BJ (cell line): ENCODE measurements at regions not wholly inside any gene's neighbourhood (a gene's known extent, or its start where the extent isn't known, plus 50 kb on each side); places are given as distances from the start of the nearest gene placed in this dataset.

Experiments used
- CTCF ChIA-PET: fragments of 350-600 bp; formaldehyde crosslinking; extraction: SDS; loops from one replicate; lab custom pipeline; 2021; ENCODE audit warnings: antibody characterized with exemption, inconsistent platforms; lab: Yijun Ruan, JAX
- POLR2A ChIA-PET: fragments of 300-600 bp; sonication (Branson Sonifier 250); formaldehyde crosslinking; extraction: SDS; loops from one replicate; lab custom pipeline; 2021; ENCODE audit warnings: antibody characterized with exemption; lab: Charles Lee
- DNase-seq: peaks from one replicate; pipeline ENCODE4 v3.0.0-alpha.2; 2011; ENCODE audit warnings: low read depth
- H3K27me3 ChIP-seq: 2 replicates; pipeline ENCODE4 v1.6.0; 2011; ENCODE audit warnings: low read length; ENCODE audit not compliant: control insufficient read depth, insufficient read depth
- H3K36me3 ChIP-seq: 2 replicates; pipeline ENCODE4 v1.5.1; 2011; ENCODE audit warnings: low read length; ENCODE audit not compliant: control insufficient read depth, insufficient read depth
- H3K4me3 ChIP-seq: 2 replicates; pipeline ENCODE4 v1.5.1; 2011; ENCODE audit warnings: low read depth, mild to moderate bottlenecking, control low read depth, low read length
- CTCF ChIP-seq: IDR thresholded peaks from 2 replicates; pipeline ENCODE4 v1.5.1; 2011; ENCODE audit warnings: low read depth, mild to moderate bottlenecking, control low read depth, inconsistent platforms, low read length, moderate library complexity; ENCODE audit not compliant: insufficient read depth

- ChIA-PET CTCF (no interaction called here), POLR2A (no interaction called here)
- no peak for DNase-seq
- no peak for TF ChIP-seq CTCF
- Histone ChIP-seq H3K27me3 (no peaks in the 10 kb centered on the region), H3K36me3 (no peaks in the 10 kb centered on the region), H3K4me3 (no peak overlapping the region)
Observed at GRCh38 chr2:213202011-213202410, 50.6 kb upstream of the IKZF2 start.

- Histone ChIP-seq H3K27me3 (no peaks in the 10 kb centered on the region), H3K36me3 (no peaks in the 10 kb centered on the region), H3K4me3 (no peak overlapping the region)
- no peak for DNase-seq
- POLR2A ChIA-PET = no interaction called here
- CTCF ChIA-PET = no interaction called here
- no peak for TF ChIP-seq CTCF
Observed at GRCh38 chr2:213205944-213206343, 54.5 kb upstream of the IKZF2 start.

- no peaks in the 10 kb centered on the region for H3K27me3 ChIP-seq
- POLR2A ChIA-PET = no interaction called here
- H3K4me3 ChIP-seq = no peak overlapping the region
- no peaks in the 10 kb centered on the region for H3K36me3 ChIP-seq
- CTCF ChIA-PET = interaction anchor here (1.2 kb wide), 1 partner anchor 11 kb away, joined by 4 read pairs; no protein-coding TSS in a partner anchor
- no peak for TF ChIP-seq CTCF
- DNase-seq = no peak
Observed at GRCh38 chr2:213213186-213213585, 61.8 kb upstream of the IKZF2 start.

GRCh38 chr2:213214209-213214608, 62.8 kb upstream of the IKZF2 start:
- no peaks in the 10 kb centered on the region for H3K36me3 ChIP-seq
- no peak overlapping the region for H3K4me3 ChIP-seq
- H3K27me3 ChIP-seq = no peaks in the 10 kb centered on the region
- ChIA-PET CTCF (interaction anchor here (0.7 kb wide), 1 partner anchor 337 kb away, joined by 3 read pairs; no protein-coding TSS in a partner anchor), POLR2A (no interaction called here)
- no peak for TF ChIP-seq CTCF
- no peak for DNase-seq

- no peak for DNase-seq
- H3K36me3 ChIP-seq = no peaks in the 10 kb centered on the region
- CTCF ChIA-PET = no interaction called here
- H3K4me3 ChIP-seq = no peak overlapping the region
- POLR2A ChIA-PET = no interaction called here
- no peak for TF ChIP-seq CTCF
- no peaks in the 10 kb centered on the region for H3K27me3 ChIP-seq
Observed at GRCh38 chr2:213216461-213216860, 65.0 kb upstream of the IKZF2 start.
